ENCODE measurements at regions not wholly inside any gene's neighbourhood (a gene's known extent, or its start where the extent isn't known, plus 50 kb on each side); places are given as distances from the start of the nearest gene placed in this dataset.

DNA sequence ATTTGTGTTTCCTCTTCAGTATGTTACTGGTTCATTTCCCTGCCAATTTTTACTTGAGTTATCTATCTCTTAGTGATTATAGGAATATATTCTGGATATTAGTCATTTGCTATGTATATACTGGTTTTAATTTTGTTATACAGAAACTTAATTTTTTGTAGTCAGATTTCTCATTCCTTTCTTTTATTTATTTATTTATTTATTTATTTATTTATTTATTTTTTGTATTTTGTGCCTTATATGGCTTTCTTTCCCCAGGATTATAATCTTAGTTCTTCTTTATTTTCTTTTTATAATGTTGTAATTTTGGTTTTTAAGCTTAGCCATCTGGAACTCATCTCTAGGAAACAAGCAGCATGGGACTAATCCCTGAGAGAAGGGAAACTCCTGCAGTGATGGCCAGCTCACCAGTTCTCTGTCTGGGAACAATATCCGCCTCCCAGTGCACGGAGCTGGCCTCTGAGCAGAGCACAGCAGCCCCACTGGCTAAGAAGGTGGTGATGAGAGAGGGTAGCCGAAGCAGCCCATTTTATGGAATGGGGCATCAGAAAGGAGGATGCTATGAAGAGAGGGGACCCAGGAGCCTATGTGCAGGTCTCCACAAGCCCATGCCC is 54.5 kb upstream of the ADORA2B start:
- H3K4me1 ChIP-seq: peaks cover 0 to 13% (median 1%) of the 10 kb centered on the region in 6 donors
- TF ChIP-seq POLR2AphosphoS5 (IDR thresholded peaks at IDR 0.05) (no peak), POLR2A (IDR thresholded peaks at IDR 0.05) (no peak)
- TF ChIP-seq, protein P1, sequence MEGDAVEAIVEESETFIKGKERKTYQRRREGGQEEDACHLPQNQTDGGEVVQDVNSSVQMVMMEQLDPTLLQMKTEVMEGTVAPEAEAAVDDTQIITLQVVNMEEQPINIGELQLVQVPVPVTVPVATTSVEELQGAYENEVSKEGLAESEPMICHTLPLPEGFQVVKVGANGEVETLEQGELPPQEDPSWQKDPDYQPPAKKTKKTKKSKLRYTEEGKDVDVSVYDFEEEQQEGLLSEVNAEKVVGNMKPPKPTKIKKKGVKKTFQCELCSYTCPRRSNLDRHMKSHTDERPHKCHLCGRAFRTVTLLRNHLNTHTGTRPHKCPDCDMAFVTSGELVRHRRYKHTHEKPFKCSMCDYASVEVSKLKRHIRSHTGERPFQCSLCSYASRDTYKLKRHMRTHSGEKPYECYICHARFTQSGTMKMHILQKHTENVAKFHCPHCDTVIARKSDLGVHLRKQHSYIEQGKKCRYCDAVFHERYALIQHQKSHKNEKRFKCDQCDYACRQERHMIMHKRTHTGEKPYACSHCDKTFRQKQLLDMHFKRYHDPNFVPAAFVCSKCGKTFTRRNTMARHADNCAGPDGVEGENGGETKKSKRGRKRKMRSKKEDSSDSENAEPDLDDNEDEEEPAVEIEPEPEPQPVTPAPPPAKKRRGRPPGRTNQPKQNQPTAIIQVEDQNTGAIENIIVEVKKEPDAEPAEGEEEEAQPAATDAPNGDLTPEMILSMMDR (IDR thresholded peaks at IDR 0.05 in 8 of 11, conservative IDR thresholded peaks at IDR 0.05 in 3 of 11): no peak
- H3K27ac ChIP-seq: no peak overlapping the region
- H3K36me3 ChIP-seq: no peaks in the 10 kb centered on the region
- no peak overlapping the region for H3K4me3 ChIP-seq
- no peak for DNase-seq
- H3K27me3 ChIP-seq (replicated peaks in 1 of 7): peaks cover 0 to 5% (median 0%) of the 10 kb centered on the region in 7 donors
- H3K9me3 ChIP-seq: no peaks in the 10 kb centered on the region
- 92 to 99% (median 94%) methylated on average over 3 of the region's 3 CpGs for WGBS, 5 donors
- intact Hi-C loops (cut with DNase I; ENCODE audit: low total_unique reads): no loop called here

DNA sequence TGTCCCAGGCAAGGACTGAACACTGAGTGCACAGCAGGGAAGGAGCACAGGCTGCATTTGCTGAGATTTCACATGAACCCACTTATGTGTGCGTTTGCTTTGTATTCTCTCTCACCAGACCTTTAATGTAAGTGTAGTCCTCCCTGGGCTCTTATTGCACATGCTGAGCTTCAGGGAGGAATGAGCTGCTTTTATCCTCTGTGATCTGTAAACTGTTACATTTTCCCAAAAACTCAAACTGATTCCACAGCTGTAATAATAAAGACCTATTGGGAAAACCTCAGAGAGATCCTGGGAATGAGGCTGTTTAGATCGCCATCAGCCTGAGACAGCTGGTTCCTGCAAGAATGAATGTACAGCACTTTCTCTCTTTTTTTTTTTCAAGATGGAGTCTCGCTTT is 53.6 kb upstream of the ADORA2B start:
- TF ChIP-seq, protein P1 (IDR thresholded peaks at IDR 0.05 in 8 of 11, conservative IDR thresholded peaks at IDR 0.05 in 3 of 11): no peak
- TF ChIP-seq POLR2AphosphoS5 (IDR thresholded peaks at IDR 0.05): no peak
- no peak for TF ChIP-seq POLR2A (IDR thresholded peaks at IDR 0.05)
- intact Hi-C loops (cut with DNase I; ENCODE audit: low total_unique reads): no loop called here
- Histone ChIP-seq H3K27me3 (replicated peaks in 1 of 7) (no peaks in the 10 kb centered on the region), H3K4me3 (no peak overlapping the region), H3K27ac (no peak overlapping the region), H3K4me1 (peaks cover 0 to 13% (median 1%) of the 10 kb centered on the region in 6 donors), H3K9me3 (no peaks in the 10 kb centered on the region), H3K36me3 (no peaks in the 10 kb centered on the region)
- no peak for DNase-seq
- WGBS, 5 donors: 84 to 93% (median 89%) methylated on average over 3 of the region's 3 CpGs

DNA sequence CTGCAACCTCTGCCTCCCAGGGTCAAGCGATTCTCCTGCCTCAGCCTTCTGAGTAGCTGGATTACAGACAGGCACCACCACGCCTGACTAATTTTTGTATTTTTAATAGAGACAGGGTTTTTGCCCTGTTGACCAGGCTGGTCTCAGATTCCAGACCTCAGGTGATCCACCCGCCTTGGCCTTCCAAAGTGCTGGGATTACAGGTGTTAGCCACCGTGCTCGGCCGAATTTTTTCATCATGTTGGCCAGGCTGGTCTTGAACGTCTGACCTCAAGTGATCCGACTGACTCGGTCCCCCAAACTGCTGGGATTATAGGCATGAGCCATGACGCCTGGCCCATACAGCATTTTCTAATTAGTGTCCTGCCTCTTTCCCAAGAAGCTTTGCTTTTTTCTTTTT is 52.7 kb upstream of the ADORA2B start:
- peaks cover 0 to 10% (median 2%) of the 10 kb centered on the region in 6 donors for H3K4me1 ChIP-seq
- no peaks in the 10 kb centered on the region for H3K27me3 ChIP-seq (replicated peaks in 1 of 7)
- 85 to 96% (median 94%) methylated on average over 10 of the region's 10 CpGs for WGBS, 5 donors
- intact Hi-C loops (cut with DNase I; ENCODE audit: low total_unique reads): no loop called here
- TF ChIP-seq, protein P1 (IDR thresholded peaks at IDR 0.05 in 8 of 11, conservative IDR thresholded peaks at IDR 0.05 in 3 of 11): no peak
- no peak for TF ChIP-seq POLR2AphosphoS5 (IDR thresholded peaks at IDR 0.05)
- TF ChIP-seq POLR2A (IDR thresholded peaks at IDR 0.05): no peak
- no peak overlapping the region for H3K27ac ChIP-seq
- H3K4me3 ChIP-seq: no peak overlapping the region
- DNase-seq: no peak
- H3K36me3 ChIP-seq: no peaks in the 10 kb centered on the region
- no peaks in the 10 kb centered on the region for H3K9me3 ChIP-seq

DNA sequence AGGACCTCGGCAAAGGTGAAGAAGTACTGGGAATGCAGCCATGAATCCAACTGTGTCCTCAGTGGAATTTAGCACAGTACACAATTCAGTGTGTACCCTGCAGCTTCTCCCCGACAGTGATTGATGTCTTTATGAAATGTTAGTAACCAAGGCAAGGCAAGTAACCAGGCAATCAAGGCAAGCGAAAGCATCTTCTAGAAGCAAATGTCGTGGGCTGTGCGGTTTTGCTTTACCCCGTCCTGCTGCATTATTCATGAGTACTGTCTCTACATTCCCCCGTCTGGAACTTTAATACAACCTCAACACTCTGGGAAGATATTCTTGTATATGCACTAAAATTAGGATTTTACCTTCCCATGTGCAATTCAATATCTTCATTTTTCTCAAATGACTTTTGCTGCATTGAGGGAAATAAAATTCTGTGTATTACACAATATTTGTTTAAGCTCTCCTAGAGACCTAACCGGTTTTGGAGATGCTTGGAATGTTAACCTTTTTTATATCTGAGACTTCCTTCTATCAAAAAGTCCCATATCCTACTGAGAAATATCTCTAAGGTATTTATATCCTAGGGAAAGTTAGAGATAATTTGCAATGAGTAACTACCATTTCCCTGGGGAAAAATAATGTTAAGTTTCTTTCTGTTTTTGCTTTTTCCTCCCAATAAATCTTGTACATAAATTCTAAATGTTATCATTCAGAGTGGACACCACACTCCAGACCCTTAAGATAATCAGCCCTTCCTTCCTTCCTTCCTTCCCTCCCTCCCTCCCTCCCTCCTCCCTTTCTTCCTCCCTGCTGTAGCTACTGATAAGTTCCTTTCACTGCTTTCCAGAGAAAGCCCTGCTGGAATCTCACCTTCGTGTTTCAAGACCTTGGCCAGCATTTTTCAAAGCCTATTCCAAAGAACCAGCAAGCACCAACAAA is 51.9 kb upstream of the ADORA2B start:
- H3K4me1 ChIP-seq: peaks cover 0 to 17% (median 7%) of the 10 kb centered on the region in 6 donors
- no peaks in the 10 kb centered on the region for H3K9me3 ChIP-seq
- peak overlapping the region in 2 of 8 donors; percentile 16 to 27 for H3K27ac ChIP-seq
- DNase-seq: no peak
- no peak overlapping the region for H3K4me3 ChIP-seq
- no peaks in the 10 kb centered on the region for H3K27me3 ChIP-seq (replicated peaks in 1 of 7)
- intact Hi-C loops (cut with DNase I; ENCODE audit: low total_unique reads): no loop called here
- no peak for TF ChIP-seq POLR2A (IDR thresholded peaks at IDR 0.05)
- TF ChIP-seq, protein P1 (IDR thresholded peaks at IDR 0.05 in 8 of 11, conservative IDR thresholded peaks at IDR 0.05 in 3 of 11): no peak
- no peak for TF ChIP-seq POLR2AphosphoS5 (IDR thresholded peaks at IDR 0.05)
- no peaks in the 10 kb centered on the region for H3K36me3 ChIP-seq
- WGBS, 5 donors: 56 to 76% (median 74%) methylated on average over 9 of the region's 9 CpGs
